Stimulated activated CD8-positive, alpha-beta memory T cell treated with anti-CD3 and anti-CD28 coated beads, Interleukin-7, amount 100 ng/mL, for 24 hours (primary cell): ENCODE measurements at regions not wholly inside any gene's neighbourhood (a gene's known extent, or its start where the extent isn't known, plus 50 kb on each side); places are given as distances from the start of the nearest gene placed in this dataset.
"Not testable (repeated sequence)": the region's sequence is repeated elsewhere in the genome, so short reads cannot be mapped to it uniquely, and the experiment has no call there.

Source experiments
- DNase-seq: peaks from one replicate; pipeline ENCODE4 v3.0.0-alpha.2; 2020; ENCODE audit warnings: low read depth

DNA sequence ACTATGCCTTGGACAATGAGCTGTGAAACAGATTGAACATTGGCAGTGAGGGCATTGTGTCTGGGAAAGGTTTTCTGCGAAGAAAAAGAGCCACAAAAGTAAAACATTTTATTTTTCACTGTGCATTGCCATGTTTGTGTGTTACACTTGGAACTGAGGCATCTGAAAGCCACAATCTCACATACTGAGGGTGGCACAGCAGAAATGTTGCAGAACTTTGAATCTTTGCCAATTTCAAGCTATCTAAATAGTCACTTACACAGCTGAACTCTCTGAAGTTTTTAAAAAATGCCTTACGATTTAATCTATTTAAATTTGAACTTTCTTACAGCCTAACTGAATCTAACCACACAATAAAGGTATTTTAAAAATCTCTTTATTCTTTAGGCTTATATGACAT is 154.1 kb upstream of the GRM7 start:
- no peak for DNase-seq

DNA sequence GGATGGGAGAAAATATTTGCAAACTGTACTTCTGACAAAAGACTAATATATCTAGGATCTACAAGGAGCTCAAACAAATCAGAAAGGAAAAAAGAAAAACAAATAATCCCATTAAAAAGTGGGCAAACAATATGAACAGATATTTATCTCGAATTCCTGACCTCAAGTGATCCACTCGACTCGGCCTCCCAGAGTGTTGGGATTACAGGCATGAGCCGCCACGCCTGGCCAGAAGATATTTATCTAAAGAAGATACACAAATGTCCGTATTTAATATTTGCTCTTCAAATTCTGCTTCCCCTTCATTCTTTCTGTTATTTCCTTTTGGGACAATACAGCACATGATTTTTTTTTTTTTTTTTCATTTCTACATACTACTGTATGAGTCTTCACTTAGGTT is 151.7 kb upstream of the GRM7 start:
- DNase-seq: no peak

DNA sequence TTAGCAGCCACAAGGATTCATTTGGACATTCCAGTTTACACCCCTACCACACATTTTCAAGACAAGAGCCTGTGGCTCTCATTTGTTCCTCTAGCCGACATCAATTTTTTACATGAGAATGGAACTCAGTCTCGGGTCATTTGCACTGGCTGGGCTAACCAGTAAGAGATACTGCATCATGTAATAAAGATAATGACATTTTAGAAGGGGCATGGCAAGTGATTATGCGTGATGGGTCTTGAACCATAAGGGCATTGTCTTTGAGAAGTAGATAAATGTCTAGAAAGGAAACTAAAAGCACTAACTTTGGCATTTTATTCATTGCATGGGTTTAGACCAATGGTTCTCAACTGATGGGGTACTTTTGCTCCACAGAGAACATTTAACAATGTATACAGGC is 146.0 kb upstream of the GRM7 start:
- no peak for DNase-seq

DNA sequence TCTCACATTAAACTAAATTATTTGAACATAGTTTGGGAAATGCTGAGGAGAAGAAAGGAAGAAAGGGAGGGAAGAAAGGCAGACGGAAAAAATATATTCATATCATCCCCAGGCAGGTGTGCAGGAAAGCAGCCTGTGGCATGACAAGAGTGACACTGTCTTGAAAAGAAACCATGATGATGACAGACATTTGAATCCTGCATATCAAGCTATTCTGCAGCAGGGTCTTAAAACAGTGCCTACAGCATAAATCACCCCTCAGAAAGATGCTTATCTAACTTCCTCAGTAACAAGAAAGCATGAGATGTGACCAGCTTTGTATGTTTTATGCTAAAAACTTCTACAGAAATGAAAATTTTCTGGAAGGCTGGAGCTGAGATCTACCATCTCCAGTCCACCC is 144.5 kb upstream of the GRM7 start:
- DNase-seq: no peak

DNA sequence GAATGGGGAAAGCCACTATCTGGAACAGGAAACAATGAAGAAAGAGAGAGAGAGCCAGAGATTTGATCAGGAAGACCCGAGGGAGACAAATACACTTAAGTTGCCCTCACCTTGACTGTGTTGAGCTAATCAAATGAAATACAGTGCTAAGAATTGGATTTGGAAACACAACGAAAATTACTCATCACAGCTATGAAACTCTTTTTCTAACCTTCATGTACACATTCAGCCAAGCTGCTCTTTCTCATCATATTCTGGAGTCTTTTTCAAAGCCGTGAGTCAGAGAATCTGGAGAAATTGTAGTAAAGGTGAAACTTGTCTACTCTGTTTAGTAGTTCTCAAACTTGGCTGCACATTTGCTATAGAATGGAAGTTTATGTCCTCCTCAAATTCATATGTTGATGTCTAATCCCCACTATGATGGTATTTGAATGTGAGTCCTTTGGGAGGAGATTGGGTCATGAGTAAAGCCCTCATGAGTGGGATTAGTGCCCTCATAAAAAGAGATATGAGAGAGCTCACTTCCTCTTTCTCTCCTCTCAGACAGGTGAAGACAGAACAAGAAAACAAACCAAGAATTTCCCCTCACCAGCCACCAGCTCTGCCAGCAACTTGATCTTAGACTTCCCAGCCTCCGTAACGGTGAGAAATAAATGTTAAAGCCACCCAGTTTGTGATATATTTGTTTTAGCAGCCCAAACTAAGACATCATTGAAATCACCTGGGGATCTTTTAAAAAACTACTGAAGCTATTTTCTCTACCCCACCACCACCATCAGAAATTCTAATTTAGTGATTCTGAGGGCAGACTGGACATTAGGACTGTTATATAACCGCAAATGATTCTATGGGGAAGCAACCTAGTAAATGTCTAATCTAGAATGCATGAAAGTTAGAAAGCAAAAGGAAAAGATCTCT is 143.6 kb upstream of the GRM7 start:
- DNase-seq: no peak

DNA sequence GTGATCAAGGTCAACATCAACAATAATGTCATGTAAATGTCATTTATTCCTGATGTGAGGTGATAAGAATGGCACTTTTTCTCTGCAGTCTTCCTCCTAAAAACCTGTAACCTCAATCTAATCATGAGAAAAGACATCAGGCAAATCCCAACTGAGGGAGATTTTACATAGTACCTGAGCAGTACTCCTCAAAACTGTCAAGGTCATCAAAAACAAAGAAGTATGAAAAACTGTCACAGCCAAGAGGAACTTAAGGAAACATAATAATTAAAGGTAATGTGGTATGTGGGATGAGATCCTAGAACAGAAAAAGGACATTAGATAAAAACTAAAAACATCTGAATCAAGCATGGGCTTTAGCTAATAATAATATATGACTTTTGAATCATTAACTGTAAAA is 140.9 kb upstream of the GRM7 start:
- no peak for DNase-seq

DNA sequence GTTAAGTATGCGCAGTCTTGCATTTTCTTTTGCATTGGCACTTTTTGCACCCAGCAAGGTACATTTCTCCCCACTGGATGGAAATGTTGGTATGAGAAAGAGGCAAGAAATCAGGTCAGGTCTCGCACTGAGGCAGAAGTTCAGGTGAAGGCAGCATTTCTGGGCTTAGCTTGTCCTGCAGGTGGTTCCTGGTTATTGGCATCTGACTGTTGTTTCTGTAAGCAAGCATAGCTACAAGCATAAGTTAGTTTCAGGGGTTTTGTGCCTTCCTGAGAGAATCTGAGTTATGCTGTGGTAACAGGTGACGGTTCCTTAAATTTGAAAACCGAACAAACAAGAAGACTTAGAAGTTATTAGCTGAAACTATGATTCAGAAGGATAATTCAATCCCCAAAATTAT is 139.4 kb upstream of the GRM7 start:
- no peak for DNase-seq

DNA sequence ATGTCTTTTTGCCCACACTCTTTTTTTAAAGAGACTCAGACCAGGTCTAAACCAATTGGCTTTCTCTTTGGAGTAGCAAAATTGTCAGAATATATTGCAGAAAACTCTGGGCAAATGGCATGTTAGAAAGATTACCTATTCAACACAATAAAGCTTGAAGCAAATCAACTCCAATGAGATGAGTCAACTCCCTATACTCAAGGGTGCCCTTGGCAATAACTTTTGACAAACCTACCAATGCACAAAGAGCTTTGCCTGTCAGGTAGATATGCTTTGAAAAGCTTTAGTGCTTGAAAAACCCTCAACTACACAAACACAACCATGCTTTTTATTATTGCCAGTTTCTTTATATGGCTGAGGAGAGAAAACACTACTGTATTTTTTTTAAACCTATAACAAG is 137.7 kb upstream of the GRM7 start:
- DNase-seq: no peak

DNA sequence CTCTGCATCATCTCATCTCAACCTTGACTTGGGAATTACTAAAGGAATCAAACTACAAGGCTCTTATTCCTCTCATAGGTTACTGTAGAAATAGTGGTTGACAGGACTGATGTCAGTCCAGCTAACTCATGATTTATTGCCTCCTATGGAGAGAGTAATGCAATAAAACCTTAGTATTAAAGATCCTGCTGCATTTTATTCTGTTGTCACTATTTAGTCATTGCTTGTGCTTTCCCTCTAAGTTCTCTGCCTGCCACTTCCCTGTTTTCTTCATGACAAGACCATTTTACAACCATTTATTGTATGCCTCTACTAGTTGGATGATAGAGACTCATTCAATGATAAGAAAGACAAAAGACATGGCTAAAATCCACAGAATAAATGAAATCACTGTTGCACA is 134.1 kb upstream of the GRM7 start:
- DNase-seq: no peak

DNA sequence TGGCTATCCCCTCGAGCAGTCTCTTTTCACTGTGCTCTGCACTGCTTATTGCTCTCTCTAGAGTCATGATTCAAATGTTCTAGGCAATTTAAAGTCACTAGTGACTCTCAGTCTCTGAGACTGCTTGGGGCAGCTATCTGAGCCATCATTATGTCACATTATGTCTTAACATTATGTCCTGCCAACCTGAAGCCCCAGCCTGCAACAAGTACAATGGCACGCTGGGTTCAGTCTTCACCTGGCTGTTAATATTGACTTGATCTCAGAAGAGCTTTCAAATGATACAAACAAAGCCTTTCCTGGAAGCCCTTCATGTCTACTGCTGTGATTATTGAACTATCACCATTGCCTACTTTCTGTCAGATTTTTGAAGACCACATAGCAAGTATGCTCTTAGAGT is 128.1 kb upstream of the GRM7 start:
- DNase-seq: no peak

DNA sequence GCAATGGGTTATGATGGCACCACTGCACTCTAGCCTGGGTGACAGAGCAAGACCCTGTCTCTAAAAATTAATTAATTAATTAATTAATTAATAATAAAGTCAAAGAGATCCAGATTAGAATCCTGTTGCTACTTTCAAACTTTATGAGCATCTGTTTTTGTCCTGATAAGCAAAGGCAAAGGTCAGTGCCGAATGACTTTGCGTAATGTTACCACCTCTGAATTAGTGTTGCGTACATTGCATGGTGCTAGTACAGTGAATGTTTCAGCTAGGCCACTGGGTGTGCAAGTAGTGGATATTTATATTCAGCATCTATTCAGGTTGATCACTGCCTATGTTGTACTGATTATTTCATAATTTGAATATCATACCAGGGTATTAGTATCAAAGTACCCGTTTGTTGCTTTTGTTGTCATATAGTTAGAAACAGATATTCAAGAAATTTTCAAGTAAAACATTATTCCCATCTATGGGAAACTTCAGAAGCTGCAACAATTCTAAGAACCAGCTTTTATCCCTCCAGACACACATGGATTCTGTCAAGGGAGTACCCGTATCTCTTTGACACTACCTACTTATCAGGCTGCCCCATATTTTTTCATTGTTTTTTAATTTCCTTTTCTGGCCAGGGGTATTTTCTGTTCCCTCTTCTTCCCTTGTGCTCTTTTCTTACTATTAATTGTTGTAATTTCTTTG is 127.1 kb upstream of the GRM7 start:
- no peak for DNase-seq

DNA sequence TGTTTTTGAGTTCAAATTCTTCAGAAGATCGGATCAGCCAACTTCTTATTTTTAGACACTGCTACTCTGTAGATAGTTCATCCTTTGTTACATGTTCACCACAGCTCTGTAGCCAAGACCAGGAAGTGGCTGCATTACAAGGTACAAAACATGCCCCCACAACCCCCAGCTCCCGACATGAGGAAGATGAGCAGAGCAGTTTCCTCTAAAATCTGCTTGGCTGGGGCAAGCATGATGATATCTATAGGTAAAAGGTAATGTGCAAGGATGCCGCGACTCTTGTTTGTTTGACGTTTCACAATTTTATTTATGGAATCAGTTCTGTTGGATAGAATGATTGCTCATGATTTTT is 126.5 kb upstream of the GRM7 start:
- no peak for DNase-seq

DNA sequence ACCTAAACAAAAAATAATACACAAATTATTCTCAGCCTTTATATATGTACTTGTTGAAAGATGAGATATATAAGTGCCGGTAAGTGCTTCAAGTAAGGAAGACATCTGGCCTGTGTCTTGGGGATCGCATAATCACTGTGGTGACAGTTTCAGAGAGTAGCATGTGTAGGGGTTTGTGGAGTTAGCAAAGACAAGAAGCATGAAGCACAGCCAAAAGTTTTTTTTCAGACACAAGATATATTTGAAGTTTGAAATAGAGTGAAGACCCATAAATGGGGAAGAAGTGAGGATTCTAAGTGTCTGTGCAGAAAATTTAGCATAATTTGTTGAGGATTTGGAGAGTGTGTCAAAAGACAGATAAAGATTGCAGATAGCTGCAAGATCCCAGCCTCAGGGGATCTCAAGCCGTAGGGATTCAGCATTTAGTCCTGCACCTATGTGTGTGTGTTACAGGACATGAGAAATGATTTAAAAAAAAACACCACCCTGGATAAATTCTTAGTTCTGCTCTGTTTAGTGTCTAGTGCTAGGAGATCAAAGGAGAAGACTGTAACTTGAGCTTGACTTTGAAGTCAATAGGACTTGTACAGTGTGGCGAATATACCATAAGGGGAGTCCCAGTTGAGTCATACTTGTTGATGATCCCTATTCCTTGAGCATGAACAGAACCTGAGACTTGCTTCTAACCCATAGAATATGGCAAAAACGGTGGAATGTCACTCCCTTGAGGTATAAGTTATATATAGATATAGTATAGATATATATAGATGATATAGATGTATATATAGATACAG is 123.9 kb upstream of the GRM7 start:
- no peak for DNase-seq

DNA sequence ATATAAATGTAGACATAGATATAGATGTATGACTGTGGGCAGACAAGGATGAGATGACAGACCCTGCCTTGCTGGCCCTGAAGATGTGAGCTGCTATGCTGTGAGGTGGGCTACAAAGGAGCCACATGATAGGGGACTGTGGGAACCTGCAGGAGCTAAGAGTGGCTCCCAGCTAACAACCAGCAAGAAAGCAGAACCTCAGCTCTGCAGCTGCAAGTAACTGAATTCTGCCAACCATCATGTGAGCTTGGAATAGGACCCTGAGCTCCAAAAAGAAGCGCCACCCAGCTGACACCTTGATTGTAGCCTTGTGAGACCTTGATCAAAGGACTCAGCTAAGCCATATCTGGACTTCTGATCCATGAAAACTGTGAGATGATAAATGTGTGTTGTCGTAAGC is 123.3 kb upstream of the GRM7 start:
- no peak for DNase-seq

DNA sequence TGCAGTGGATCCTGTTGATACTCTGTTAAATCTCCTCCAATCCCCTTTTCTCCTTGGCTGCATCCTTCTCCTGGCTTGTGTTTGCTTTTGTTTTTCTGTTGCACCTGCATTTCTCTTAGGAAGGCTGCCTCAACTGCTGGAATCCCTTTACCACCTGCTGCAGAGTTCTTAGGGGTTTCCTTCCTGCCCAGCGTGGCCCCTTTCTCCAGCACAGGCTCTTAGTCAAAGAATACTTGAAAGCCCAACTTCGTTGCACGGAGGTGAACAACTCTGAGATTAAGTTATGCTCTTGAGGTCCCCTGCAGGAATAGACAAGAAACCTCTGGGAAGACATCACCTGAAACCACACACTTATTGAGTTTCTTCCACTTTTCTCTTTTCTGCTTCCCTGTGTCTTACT is 121.6 kb upstream of the GRM7 start:
- no peak for DNase-seq

DNA sequence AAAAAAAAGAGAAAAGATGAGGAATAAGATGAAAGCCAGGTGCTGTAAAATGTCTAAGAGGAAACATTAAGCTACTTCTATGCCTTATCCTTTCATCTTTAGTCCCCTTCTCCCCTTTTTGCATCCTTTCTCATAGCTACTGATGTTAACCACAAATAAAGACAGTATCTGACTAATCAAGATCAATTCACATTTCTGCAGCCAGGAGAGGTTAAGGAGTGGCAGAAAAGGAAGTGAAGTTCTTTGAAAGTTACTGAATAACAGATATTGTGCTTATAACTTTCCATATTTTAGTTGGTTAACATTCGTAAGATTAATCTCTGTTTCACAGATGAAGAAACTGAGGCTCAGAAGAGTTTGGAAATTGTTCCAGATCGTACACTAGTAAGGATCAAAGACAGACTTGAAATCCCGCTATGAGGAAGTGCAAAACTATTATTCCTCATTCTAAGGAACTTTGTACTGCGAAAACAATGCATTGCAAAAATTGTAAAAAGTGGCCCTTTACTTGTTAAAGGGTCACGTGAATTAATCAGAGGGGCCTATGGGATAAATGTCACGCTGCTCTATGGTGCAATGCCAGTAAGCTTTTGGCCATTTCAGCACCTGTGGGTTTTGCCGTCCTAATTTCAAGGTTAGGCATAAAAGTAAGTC is 117.7 kb upstream of the GRM7 start:
- DNase-seq: no peak

DNA sequence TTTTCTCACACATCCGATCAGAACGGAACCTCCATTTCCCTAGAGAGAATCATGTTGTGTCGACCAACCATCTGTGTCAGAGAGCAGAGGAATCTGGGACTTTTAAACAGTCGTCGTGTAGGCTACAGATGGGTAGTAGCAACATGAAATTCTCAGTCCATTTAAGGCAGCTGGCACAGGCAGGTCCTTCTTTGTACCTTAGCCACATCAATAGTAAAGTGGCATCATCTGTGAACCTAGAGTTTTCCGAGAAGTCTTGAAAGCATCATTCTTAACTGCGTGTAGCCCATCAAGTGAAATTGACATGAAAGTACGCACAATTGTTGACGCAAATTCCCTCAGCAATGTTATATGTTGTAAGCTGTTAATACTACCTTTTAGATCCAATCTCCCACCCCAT is 114.5 kb upstream of the GRM7 start:
- DNase-seq: no peak

DNA sequence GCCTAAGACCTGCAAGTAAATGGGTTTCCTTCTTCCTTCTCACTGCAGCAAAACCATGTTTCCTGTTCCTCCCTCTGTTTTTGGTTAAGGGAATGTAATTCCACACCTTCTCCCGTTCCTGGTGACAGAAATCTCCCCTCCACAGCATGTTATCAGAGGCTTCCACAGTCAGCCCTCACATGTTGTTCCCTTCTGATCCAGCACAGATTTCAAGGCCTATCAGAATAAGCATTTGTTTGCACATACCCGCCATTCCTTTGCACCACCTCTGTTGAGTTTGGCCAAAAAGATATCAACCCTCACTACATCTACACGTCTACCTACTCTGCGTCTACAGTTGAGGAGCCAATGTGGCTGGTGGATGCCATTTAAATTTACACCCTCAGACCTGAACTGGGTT is 113.9 kb upstream of the GRM7 start:
- no peak for DNase-seq

DNA sequence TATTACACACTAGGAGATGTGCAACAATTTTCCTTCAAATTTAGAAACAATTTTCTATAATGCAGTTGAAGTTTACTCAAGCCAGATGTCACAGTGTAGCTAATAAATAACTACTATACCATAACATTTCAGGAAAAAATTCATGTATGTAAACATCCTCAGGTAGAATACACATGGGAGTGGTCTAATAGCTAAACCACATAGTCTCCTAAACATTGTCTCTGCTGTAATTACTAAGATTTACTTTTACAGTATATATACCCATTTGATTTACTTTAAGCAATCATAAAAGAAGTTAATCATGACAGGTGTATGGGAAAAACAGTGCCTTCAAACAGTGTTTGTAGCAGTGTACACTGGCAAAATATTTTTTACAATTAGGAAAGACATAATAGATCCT is 110.1 kb upstream of the GRM7 start:
- no peak for DNase-seq

DNA sequence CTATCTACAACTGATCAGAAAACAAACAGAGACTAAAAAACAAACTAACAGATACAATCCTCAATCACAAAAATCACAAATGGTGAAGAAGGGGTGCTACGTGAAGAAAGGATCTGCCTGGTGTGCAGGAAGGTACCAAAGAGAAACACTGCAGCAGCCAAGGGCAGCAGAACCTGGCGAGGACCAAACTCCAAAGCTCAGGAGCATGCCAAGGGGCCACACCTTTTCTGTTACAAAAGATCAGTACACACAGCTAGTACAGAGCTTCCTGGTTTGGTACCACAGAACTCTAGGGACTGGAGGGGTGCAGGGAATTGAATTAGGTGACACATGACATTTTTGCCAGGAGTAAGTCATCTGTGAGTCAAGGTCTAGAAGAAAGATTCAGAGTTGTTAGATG is 107.4 kb upstream of the GRM7 start:
- DNase-seq: no peak

DNA sequence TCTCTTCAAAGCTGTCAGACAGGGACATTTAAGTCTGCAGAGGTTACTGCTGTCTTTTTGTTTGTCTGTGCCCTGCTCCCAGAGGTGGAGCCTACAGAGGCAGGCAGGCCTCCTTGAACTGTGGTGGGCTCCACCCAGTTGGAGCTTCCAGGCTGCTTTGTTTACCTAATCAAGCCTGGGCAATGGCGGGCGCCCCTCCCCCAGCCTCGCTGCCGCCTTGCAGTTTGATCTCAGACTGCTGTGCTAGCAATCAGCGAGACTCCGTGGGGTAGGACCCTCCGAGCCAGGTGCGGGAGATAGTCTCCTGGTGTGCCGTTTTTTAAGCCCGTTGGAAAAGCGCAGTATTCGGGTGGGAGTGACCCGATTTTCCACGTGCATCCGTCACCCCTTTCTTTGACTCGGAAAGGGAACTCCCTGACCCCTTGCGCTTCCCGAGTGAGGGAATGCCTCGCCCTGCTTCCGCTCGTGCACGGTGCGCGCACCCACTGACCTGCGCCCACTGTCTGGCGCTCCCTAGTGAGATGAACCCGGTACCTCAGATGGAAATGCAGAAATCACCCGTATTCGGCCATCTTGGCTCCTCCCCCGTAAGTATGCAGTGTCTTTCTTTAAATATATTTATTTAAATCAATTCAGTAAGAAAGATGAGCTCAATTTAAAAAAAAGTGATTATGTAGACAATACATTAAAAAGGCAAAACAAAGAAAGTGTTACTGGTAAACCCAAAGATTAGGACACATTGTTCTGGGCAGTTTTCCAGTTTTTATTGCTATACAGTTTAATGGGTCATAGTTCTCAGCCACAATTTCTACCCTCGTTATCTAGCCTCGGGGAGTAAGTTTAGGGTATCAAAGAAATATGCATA is 91.2 kb upstream of the GRM7 start:
- DNase-seq: not testable (repeated sequence)

DNA sequence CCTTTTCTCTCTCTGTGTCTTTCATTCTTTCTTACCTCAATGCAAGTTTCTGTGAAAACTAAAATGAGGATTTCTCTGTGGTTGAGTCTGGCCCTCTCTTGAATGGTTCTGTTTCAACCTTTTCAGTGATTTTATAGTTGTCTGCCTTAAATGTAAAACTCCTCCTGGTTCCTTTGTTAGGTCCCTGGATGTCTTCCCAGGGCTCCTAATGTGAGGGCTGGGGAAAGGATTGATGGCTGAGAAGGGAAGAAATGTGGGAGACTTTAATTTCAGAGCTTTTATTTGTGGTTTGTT is 90.6 kb upstream of the GRM7 start:
- no peak for DNase-seq
